HEK293 (cell line): ENCODE measurements at regions not wholly inside any gene's neighbourhood (a gene's known extent, or its start where the extent isn't known, plus 50 kb on each side); places are given as distances from the start of the nearest gene placed in this dataset.

Experiments
- CTCF ChIA-PET: fragments of 350-600 bp; formaldehyde crosslinking; extraction: SDS; loops from one replicate; lab custom pipeline; 2021; ENCODE audit warnings: antibody characterized with exemption; lab: Yijun Ruan, JAX
- POLR2A ChIA-PET: fragments of 300-600 bp; formaldehyde crosslinking; extraction: SDS; loops from one replicate; lab custom pipeline; 2020; ENCODE audit warnings: antibody characterized with exemption, inconsistent platforms; lab: Yijun Ruan, JAX
- H3K27ac ChIP-seq: fragments of 200-500 bp; sonication (Bioruptor generic); 2 replicates; pipeline ENCODE4 v1.5.1; 2014; ENCODE audit warnings: low read depth, low read length, control low read depth, inconsistent platforms; ENCODE audit errors: extremely low read depth
- H3K36me3 ChIP-seq, 2 experiments: fragments of 200-500 bp in 1 of 2; sonication (Bioruptor generic) in 1 of 2; 1 replicate in 1 of 2; 2 replicates in 1 of 2; pipeline ENCODE4 v1.5.1; 2014 to 2017; ENCODE audit warnings: inconsistent platforms in 2 of 2, low read length in 2 of 2; ENCODE audit not compliant: control insufficient read depth in 2 of 2, insufficient read depth in 1 of 2
- H3K4me1 ChIP-seq: fragments of 200-500 bp; sonication (Bioruptor generic); 2 replicates; pipeline ENCODE4 v1.5.1; 2014; ENCODE audit warnings: mild to moderate bottlenecking, low read length, inconsistent platforms; ENCODE audit not compliant: control insufficient read depth, insufficient read depth
- H3K4me3 ChIP-seq: 2 replicates; pipeline ENCODE4 v1.5.1; 2011; ENCODE audit warnings: low read depth, mild to moderate bottlenecking, control low read depth, low read length, moderate library complexity
- H3K9me3 ChIP-seq: fragments of 200-500 bp; sonication (Bioruptor generic); 2 replicates; pipeline ENCODE4 v1.5.1; 2014; ENCODE audit warnings: low read depth, low read length, inconsistent platforms; ENCODE audit not compliant: control insufficient read depth, insufficient read depth
- ATF2 ChIP-seq: fragments of 450-650 bp; formaldehyde crosslinking; IDR thresholded peaks from 2 replicates; pipeline ENCODE4 v1.5.1; 2016; ENCODE audit warnings: missing biosample characterization, missing genetic modification characterization, low read depth
- ELK4 ChIP-seq: IDR thresholded peaks from 2 replicates; pipeline ENCODE4 v1.6.1; 2011; ENCODE audit warnings: mild to moderate bottlenecking, low read depth, low read length, borderline replicate concordance
- TRIM28 ChIP-seq: IDR thresholded peaks from 2 replicates; pipeline ENCODE4 v1.6.1; 2011; ENCODE audit warnings: low read length, control low read depth, borderline replicate concordance
- ZBTB49 ChIP-seq: fragments of 450-650 bp; formaldehyde crosslinking; IDR thresholded peaks from 2 replicates; pipeline ENCODE4 v1.5.1; 2016; ENCODE audit warnings: missing biosample characterization, missing genetic modification characterization, low read depth
- ZEB2 ChIP-seq: fragments of 450-650 bp; formaldehyde crosslinking; IDR thresholded peaks from 2 replicates; pipeline ENCODE4 v1.5.1; 2016; ENCODE audit warnings: missing biosample characterization, missing genetic modification characterization
- ZNF155 ChIP-seq: fragments of 450-650 bp; formaldehyde crosslinking; IDR thresholded peaks from 2 replicates; pipeline ENCODE4 v1.5.1; 2016; ENCODE audit warnings: missing biosample characterization, missing genetic modification characterization
- ZNF18 ChIP-seq: fragments of 450-650 bp; formaldehyde crosslinking; IDR thresholded peaks from 2 replicates; pipeline ENCODE4 v1.5.1; 2016; ENCODE audit warnings: missing biosample characterization, missing genetic modification characterization
- ZNF184 ChIP-seq: fragments of 450-650 bp; IDR thresholded peaks from 2 replicates; pipeline ENCODE4 v1.5.1; 2018; ENCODE audit warnings: missing biosample characterization, mild to moderate bottlenecking, missing genetic modification characterization
- ZNF26 ChIP-seq: fragments of 450-650 bp; formaldehyde crosslinking; IDR thresholded peaks from 2 replicates; pipeline ENCODE4 v1.5.1; 2016; ENCODE audit warnings: missing biosample characterization, missing genetic modification characterization
- ZNF518A ChIP-seq: fragments of 450-650 bp; formaldehyde crosslinking; conservative IDR thresholded peaks from 2 replicates; pipeline ENCODE4 v1.5.1; 2016; ENCODE audit warnings: low read depth, missing biosample characterization, missing genetic modification characterization
- ZNF660 ChIP-seq: fragments of 450-650 bp; IDR thresholded peaks from 2 replicates; pipeline ENCODE4 v1.5.1; 2018; ENCODE audit warnings: missing biosample characterization, mild to moderate bottlenecking, missing genetic modification characterization
- ZNF664 ChIP-seq: fragments of 450-650 bp; formaldehyde crosslinking; IDR thresholded peaks from 2 replicates; pipeline ENCODE4 v1.5.1; 2016; ENCODE audit warnings: missing biosample characterization, missing genetic modification characterization
- ZNF792 ChIP-seq: fragments of 450-650 bp; formaldehyde crosslinking; IDR thresholded peaks from 2 replicates; pipeline ENCODE4 v1.5.1; 2016; ENCODE audit warnings: missing biosample characterization, missing genetic modification characterization

GRCh38 chr10:78794736-78795455 lies 273.9 kb upstream of the ZMIZ1 start (continued):
- TF ChIP-seq ELK4, result no peak
- TF ChIP-seq ZNF155, result no peak

- Histone ChIP-seq H3K4me3 (no peak overlapping the region), H3K27ac (no peak overlapping the region), H3K4me1 (no peaks in the 10 kb centered on the region), H3K9me3 (no peaks in the 10 kb centered on the region), H3K36me3 (no peaks in the 10 kb centered on the region)
- ChIA-PET POLR2A (no interaction called here), CTCF (interaction anchor here (0.8 to 1.1 kb wide), 2 partner anchors 396 to 588 kb away, joined by 3 read pairs; no protein-coding TSS in a partner anchor)
- TF ChIP-seq ZNF660 (peak; percentile 80), ZNF664 (tag by site-specific recombination) (peak; percentile 94), ZNF184 (0 out of 2 replicates have a peak, but pooled peaks have one; percentile 15), ZEB2 (peak; percentile 47; the same call in 1 of the 2 replicates), ATF2 (tag by site-specific recombination) (0 out of 2 replicates have a peak, but pooled peaks have one; percentile 14), ZNF518A (tag by site-specific recombination) (no peak), ZNF26 (tag by site-specific recombination) (no peak), ZNF792 (tag by site-specific recombination) (0 out of 2 replicates have a peak, but pooled peaks have one; percentile 73)
These were observed 269.6 kb upstream of the ZMIZ1 start for GRCh38 chr10:78798976-78799730.

GRCh38 chr10:78800006-78800405 lies 268.8 kb upstream of the ZMIZ1 start:
- H3K4me1 ChIP-seq, result 0 out of 2 replicates have a peak, but pooled peaks cover 1% of the 10 kb centered on the region
- POLR2A ChIA-PET, result no interaction called here
- CTCF ChIA-PET, result no interaction called here
- no peak overlapping the region for H3K27ac ChIP-seq
- no peaks in the 10 kb centered on the region for H3K36me3 ChIP-seq
- H3K9me3 ChIP-seq, result no peaks in the 10 kb centered on the region
- no peak overlapping the region for H3K4me3 ChIP-seq
- TF ChIP-seq ZNF18, result no peak
- no peak for TF ChIP-seq ZBTB49 (tag by site-specific recombination)
- TF ChIP-seq TRIM28, result no peak
